Esophagus muscularis mucosa (tissue), 2 donors: ENCODE measurements at regions not wholly inside any gene's neighbourhood (a gene's known extent, or its start where the extent isn't known, plus 50 kb on each side); places are given as distances from the start of the nearest gene placed in this dataset.

Experiments used
- EP300 ChIP-seq: sonication (generic); formaldehyde crosslinking; IDR thresholded peaks from one replicate; pipeline ENCODE4 v1.6.1; 2017; ENCODE audit warnings: antibody characterized with exemption
- POLR2A ChIP-seq: fragments of 450-650 bp; IDR thresholded peaks from one replicate; pipeline ENCODE4 v1.6.1; 2017; ENCODE audit warnings: antibody characterized with exemption, moderate library complexity, mild to moderate bottlenecking, low read depth

DNA sequence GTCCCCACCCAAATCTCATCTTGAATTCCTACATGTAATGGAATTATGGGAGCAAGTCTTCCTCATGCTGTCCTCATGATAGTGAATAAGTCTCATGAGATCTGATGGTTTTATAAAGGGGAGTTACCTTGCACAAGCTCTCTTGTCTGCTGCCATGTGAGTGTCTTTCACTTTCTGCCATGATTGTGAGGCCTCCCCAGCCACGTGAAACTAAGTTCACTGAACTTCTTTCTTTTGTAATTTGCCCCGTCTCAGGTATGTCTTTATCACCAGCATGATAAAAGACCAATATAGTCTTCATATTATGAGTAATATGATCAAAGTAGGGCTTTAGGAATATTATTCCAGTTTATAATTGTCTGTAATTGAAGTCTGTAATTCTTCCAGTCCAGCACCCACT, 86.3 kb upstream of the ANO5 start:
- TF ChIP-seq POLR2A (no peak), EP300 (no peak)
